H1 (cell line): ENCODE measurements at regions not wholly inside any gene's neighbourhood (a gene's known extent, or its start where the extent isn't known, plus 50 kb on each side); places are given as distances from the start of the nearest gene placed in this dataset.

Source experiments
- NANOG ChIP-seq: IDR thresholded peaks from 2 replicates; pipeline ENCODE4 v1.6.1; 2011; ENCODE audit warnings: low read length, low read depth, mild to moderate bottlenecking, inconsistent platforms; ENCODE audit not compliant: insufficient read depth, poor library complexity, severe bottlenecking
- SIN3A ChIP-seq, 2 experiments: IDR thresholded peaks in 1 of 2; conservative IDR thresholded peaks in 1 of 2; 2 replicates each; pipeline ENCODE4 v1.6.1; 2011 to 2012; ENCODE audit warnings: low read length in 2 of 2, improper control_type of control experiment in 1 of 2, low read depth in 1 of 2, mild to moderate bottlenecking in 1 of 2
- ZNF274 ChIP-seq: IDR thresholded peaks from 2 replicates; pipeline ENCODE4 v1.7.0; 2012; ENCODE audit warnings: low read length, borderline replicate concordance; ENCODE audit errors: extremely low read depth

DNA sequence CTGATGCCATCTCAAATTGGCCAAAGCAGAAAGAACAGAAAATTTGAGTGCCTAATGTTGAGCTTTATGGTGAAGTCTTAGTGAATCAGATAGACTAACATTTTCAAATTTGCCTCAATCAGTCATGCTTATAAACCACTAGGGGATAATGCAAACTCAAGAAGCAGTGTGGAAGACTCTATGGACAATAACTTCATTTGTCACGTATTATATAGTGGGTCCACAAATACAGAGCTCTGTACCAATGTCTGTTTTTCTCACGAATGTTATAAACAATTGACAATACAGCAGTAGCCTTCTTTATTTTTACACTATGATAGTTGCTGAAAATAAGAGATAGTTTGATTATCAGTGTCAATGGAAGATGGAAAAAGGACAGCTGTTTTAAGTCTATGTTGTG is 190.8 kb upstream of the SLC8A1 start:
- no peak for TF ChIP-seq NANOG
- no peak for TF ChIP-seq SIN3A (conservative IDR thresholded peaks at IDR 0.05 in 1 of 2, IDR thresholded peaks at IDR 0.05 in 1 of 2; ENCODE audit: low read depth in 1 of 2, low read length in 2 of 2)
- TF ChIP-seq ZNF274 = no peak
